WI38 (cell line): ENCODE measurements at regions not wholly inside any gene's neighbourhood (a gene's known extent, or its start where the extent isn't known, plus 50 kb on each side); places are given as distances from the start of the nearest gene placed in this dataset.

Experiments
- H3K4me3 ChIP-seq: 2 replicates; pipeline ENCODE4 v1.5.1; 2011; ENCODE audit warnings: low read depth, mild to moderate bottlenecking, control low read depth, low read length
- CTCF ChIP-seq: IDR thresholded peaks from 2 replicates; pipeline ENCODE4 v1.5.1; 2012; ENCODE audit warnings: low read depth, mild to moderate bottlenecking, control low read depth, low read length

DNA sequence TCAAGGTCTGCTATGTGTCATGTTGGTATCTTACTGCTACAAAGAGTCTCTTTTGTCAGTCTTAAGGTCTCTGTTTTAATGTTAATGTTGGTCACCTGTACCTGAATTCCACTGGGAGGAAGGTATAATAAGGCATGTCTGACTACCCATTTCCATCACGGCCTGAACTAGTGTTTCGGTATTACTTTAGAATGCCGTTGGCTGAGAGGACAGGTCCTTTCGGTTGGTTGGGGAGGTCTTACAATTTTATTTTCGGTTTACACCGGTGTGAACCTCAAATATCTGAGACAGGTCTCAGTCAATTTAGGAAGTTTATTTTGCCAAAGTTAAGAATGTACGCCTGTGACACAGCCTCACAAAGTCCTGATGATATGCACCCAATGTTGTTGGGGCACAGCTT, 154.9 kb upstream of the ABCA1 start:
- no peak for TF ChIP-seq CTCF
- H3K4me3 ChIP-seq, result no peak overlapping the region

- H3K4me3 ChIP-seq, result no peak overlapping the region
- no peak for TF ChIP-seq CTCF
Observed at GRCh38 chr9:105083256-105083655, 155.3 kb upstream of the ABCA1 start.

GRCh38 chr9:105087910-105088898, 156.2 kb upstream of the SLC44A1 start:
- no peak for TF ChIP-seq CTCF
- no peak overlapping the region for H3K4me3 ChIP-seq

- no peak for TF ChIP-seq CTCF
- H3K4me3 ChIP-seq, result no peak overlapping the region
Observed at GRCh38 chr9:105089874-105090273, 154.6 kb upstream of the SLC44A1 start.

GRCh38 chr9:105091004-105091640, 153.3 kb upstream of the SLC44A1 start:
- H3K4me3 ChIP-seq, result no peak overlapping the region
- no peak for TF ChIP-seq CTCF

DNA sequence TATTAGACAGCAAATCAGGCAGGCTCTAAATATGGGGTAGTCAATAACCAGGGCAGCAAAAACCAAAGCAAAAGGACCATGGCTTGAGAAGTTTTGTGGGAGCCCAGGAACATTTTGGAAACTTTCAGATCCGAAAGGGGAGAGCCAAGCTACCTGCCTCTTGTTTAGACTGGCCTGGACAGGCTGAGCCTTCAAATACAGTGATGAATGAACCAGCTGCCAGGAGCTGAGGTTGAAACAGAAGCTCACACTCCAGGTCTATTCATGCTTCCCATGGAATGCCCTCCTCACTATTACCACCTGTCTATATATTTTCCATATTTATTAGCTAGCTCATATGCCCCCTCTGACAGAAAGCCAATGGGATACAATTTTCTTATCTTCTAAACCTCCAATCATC, 150.8 kb upstream of the SLC44A1 start:
- H3K4me3 ChIP-seq, result no peak overlapping the region
- no peak for TF ChIP-seq CTCF

GRCh38 chr9:105098370-105098769, 146.1 kb upstream of the SLC44A1 start:
- no peak for TF ChIP-seq CTCF

More at GRCh38 chr9:105098370-105098769, 146.1 kb upstream of the SLC44A1 start:
- no peak overlapping the region for H3K4me3 ChIP-seq
